Peyer's patch (tissue), 4 donors: ENCODE measurements at regions not wholly inside any gene's neighbourhood (a gene's known extent, or its start where the extent isn't known, plus 50 kb on each side); places are given as distances from the start of the nearest gene placed in this dataset.

Experiments used
- POLR2A ChIP-seq, 2 donors: fragments of 450-650 bp; IDR thresholded peaks; one replicate each; pipeline ENCODE4 v1.5.1; 2017; ENCODE audit warnings: antibody characterized with exemption in 2 of 2, mild to moderate bottlenecking in 2 of 2, moderate library complexity in 2 of 2
- TF ChIP-seq, protein P1 (sequence below), 6 experiments: fragments of 450-650 bp in 4 of 6; fragments of 200-600 bp in 2 of 6; sonication (generic) in 1 of 6; IDR thresholded peaks; one replicate each; pipeline ENCODE4 v1.5.1; 2017 to 2019; ENCODE audit warnings: antibody characterized with exemption in 6 of 6, mild to moderate bottlenecking in 3 of 6, moderate library complexity in 1 of 6

DNA sequence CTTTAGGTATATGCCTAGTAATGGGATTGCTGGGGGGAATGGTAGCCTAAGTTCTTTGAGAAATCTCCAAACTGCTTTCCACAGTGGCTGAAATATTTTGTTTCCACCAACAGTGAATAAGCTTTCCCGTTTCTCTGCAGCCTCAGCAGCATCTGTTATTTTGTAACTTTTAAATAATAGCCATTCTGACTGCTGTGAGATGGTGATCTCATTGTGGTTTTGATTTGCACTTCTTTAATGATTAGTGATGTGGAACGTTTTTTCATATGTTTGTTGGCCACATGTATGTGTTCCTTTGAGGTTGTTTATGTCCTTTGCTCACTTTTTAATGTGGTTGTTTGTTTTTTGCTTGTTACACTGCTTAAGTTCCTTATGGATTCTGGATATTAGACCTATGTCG lies 237.4 kb downstream of the CENPF start:
- TF ChIP-seq, protein P1, sequence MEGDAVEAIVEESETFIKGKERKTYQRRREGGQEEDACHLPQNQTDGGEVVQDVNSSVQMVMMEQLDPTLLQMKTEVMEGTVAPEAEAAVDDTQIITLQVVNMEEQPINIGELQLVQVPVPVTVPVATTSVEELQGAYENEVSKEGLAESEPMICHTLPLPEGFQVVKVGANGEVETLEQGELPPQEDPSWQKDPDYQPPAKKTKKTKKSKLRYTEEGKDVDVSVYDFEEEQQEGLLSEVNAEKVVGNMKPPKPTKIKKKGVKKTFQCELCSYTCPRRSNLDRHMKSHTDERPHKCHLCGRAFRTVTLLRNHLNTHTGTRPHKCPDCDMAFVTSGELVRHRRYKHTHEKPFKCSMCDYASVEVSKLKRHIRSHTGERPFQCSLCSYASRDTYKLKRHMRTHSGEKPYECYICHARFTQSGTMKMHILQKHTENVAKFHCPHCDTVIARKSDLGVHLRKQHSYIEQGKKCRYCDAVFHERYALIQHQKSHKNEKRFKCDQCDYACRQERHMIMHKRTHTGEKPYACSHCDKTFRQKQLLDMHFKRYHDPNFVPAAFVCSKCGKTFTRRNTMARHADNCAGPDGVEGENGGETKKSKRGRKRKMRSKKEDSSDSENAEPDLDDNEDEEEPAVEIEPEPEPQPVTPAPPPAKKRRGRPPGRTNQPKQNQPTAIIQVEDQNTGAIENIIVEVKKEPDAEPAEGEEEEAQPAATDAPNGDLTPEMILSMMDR (IDR thresholded peaks at IDR 0.05), result no peak
- no peak for TF ChIP-seq POLR2A (IDR thresholded peaks at IDR 0.05)
